ENCODE measurements at regions not wholly inside any gene's neighbourhood (a gene's known extent, or its start where the extent isn't known, plus 50 kb on each side); places are given as distances from the start of the nearest gene placed in this dataset.
"Not testable (repeated sequence)": the region's sequence is repeated elsewhere in the genome, so short reads cannot be mapped to it uniquely, and the experiment has no call there.

DNA sequence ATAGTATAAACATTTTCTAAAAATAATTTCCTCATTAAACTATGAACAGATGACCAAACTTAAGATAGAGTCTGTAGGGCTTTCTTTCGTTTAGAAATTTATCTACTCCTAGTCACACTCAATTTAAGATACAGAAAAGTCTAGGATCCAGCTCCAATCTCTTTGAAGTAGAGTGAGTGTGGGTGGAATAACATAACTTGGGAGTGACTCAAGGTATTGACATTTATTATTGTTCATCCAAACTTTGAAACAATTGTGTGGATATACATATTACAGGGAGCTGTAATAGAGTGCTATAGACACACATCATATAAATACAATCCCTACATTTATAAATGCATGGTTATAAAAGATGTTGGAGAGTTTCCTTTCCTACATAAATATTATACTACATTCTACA, 715.2 kb upstream of the MANEA start:
- 57 to 75% (median 61%) methylated on average over 1 of the region's 1 CpG for WGBS, 5 donors
- intact Hi-C loops (cut with DNase I; ENCODE audit: low total_unique reads), result no loop called here

DNA sequence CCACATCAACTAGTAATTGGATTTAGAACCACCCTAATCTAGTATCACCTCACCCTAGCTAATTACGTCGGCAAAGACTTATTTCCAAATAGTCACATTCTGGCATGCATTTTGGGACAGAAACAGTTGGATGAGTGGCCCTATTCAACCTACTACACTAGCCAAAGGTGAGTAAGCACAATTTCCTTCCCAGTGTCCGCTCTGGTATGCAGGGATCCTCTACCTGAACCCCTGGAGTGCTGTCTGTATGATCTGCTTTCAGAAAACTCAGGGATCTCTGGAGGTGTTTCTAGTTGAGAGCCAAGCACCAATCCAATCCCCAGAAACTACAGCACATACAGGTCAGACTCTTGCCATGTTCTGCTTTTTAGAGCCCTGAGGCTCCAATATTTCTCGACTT, 717.4 kb upstream of the MANEA start:
- Histone ChIP-seq H3K4me3 (no peak overlapping the region), H3K9me3 (no peaks in the 10 kb centered on the region), H3K36me3 (no peaks in the 10 kb centered on the region), H3K4me1 (no peaks in the 10 kb centered on the region), H3K27me3 (replicated peaks in 1 of 7) (no peaks in the 10 kb centered on the region), H3K27ac (no peak overlapping the region)
- intact Hi-C loops (cut with DNase I; ENCODE audit: low total_unique reads), result no loop called here
- 69 to 82% (median 74%) methylated on average over 4 of the region's 4 CpGs for WGBS, 5 donors
- DNase-seq, result no peak
- TF ChIP-seq POLR2A (IDR thresholded peaks at IDR 0.05), result no peak
- TF ChIP-seq, protein P1, sequence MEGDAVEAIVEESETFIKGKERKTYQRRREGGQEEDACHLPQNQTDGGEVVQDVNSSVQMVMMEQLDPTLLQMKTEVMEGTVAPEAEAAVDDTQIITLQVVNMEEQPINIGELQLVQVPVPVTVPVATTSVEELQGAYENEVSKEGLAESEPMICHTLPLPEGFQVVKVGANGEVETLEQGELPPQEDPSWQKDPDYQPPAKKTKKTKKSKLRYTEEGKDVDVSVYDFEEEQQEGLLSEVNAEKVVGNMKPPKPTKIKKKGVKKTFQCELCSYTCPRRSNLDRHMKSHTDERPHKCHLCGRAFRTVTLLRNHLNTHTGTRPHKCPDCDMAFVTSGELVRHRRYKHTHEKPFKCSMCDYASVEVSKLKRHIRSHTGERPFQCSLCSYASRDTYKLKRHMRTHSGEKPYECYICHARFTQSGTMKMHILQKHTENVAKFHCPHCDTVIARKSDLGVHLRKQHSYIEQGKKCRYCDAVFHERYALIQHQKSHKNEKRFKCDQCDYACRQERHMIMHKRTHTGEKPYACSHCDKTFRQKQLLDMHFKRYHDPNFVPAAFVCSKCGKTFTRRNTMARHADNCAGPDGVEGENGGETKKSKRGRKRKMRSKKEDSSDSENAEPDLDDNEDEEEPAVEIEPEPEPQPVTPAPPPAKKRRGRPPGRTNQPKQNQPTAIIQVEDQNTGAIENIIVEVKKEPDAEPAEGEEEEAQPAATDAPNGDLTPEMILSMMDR (IDR thresholded peaks at IDR 0.05 in 8 of 11, conservative IDR thresholded peaks at IDR 0.05 in 3 of 11), result no peak
- no peak for TF ChIP-seq POLR2AphosphoS5 (IDR thresholded peaks at IDR 0.05)

More for the DNA sequence above, 715.2 kb upstream of the MANEA start:
- Histone ChIP-seq H3K9me3 (peaks cover 0 to 5% (median 0%) of the 10 kb centered on the region in 8 donors), H3K36me3 (no peaks in the 10 kb centered on the region), H3K4me3 (no peak overlapping the region), H3K4me1 (no peaks in the 10 kb centered on the region), H3K27ac (no peak overlapping the region), H3K27me3 (replicated peaks in 1 of 7) (no peaks in the 10 kb centered on the region)
- DNase-seq, result no peak
- TF ChIP-seq, protein P1 (IDR thresholded peaks at IDR 0.05 in 8 of 11, conservative IDR thresholded peaks at IDR 0.05 in 3 of 11), result no peak
- TF ChIP-seq POLR2AphosphoS5 (IDR thresholded peaks at IDR 0.05), result no peak
- no peak for TF ChIP-seq POLR2A (IDR thresholded peaks at IDR 0.05)

DNA sequence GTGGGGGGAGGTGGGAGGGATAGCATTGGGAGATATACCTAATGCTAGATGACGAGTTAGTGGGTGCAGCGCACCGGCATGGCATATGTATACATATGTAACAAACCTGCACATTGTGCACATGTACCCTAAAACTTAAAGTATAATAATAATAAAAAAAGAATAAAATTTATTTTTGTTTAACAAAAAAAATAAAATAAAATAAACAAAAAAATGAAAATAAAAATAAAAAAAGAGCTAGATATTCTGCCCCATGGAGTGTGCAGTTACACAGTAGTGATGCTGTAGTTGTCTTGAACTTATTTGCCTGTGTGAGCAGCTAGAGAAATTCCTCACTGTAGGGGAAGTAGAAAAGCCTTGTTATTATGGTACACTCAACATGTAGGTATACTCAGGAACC, 720.3 kb upstream of the MANEA start:
- H3K27me3 ChIP-seq (replicated peaks in 1 of 7); H3K4me1 ChIP-seq; H3K9me3 ChIP-seq; H3K36me3 ChIP-seq; DNase-seq; H3K4me3 ChIP-seq; H3K27ac ChIP-seq; intact Hi-C loops (cut with DNase I; ENCODE audit: low total_unique reads): not testable (repeated sequence)
- WGBS, 5 donors, result 82 to 100% (median 91%) methylated on average over 3 of the region's 3 CpGs

DNA sequence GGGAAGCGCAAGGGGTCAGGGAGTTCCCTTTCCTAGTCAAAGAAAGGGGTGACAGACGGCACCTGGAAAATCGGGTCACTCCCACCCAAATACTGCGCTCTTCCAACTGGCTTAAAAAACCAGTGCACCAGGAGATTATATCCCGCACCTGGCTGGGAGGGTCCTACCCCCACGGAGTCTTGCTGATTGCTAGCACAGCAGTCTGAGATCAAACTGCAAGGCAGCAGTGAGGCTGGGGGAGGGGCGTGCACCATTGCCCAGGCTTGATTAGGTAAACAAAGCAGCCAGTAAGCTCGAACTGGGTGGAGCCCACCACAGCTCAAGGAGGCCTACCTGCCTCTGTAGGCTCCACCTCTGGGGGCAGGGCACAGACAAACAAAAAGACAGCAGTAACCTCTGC, 726.0 kb upstream of the MANEA start:
- H3K4me1 ChIP-seq; H3K36me3 ChIP-seq; H3K4me3 ChIP-seq; DNase-seq; intact Hi-C loops (cut with DNase I; ENCODE audit: low total_unique reads); H3K27ac ChIP-seq; H3K27me3 ChIP-seq (replicated peaks in 1 of 7): not testable (repeated sequence)
- 79 to 89% (median 80%) methylated on average over 7 to 8 of the region's 8 CpGs for WGBS, 5 donors
- peaks cover 0 to 16% (median 4%) of the 10 kb centered on the region in 8 donors for H3K9me3 ChIP-seq

DNA sequence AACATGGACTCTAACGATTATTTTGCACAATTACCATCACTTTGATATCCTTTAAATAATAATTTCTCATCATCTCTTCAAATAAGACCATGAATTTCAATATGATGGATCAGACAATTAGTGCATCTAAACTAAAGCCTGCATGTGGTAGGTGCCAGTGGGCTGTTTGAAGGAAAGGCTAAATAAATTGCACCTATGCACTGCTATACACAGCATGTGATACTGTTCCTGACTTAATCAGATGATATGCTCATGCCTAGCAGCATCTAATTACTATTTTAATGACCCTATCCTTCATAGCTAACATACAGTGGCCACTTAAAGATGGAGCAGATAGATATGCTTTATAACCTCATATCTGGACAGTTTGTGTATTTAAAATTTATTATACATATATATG, 731.6 kb upstream of the MANEA start:
- no peaks in the 10 kb centered on the region for H3K4me1 ChIP-seq
- H3K9me3 ChIP-seq, result peaks cover 0 to 3% (median under 1%) of the 10 kb centered on the region in 8 donors
- no peak overlapping the region for H3K27ac ChIP-seq
- DNase-seq, result no peak
- no peak for TF ChIP-seq POLR2AphosphoS5 (IDR thresholded peaks at IDR 0.05)
- TF ChIP-seq, protein P1 (IDR thresholded peaks at IDR 0.05 in 8 of 11, conservative IDR thresholded peaks at IDR 0.05 in 3 of 11), result no peak
- no peak for TF ChIP-seq POLR2A (IDR thresholded peaks at IDR 0.05)
- WGBS, 5 donors, result 57 to 80% (median 69%) methylated on average over 1 of the region's 1 CpG
- no peaks in the 10 kb centered on the region for H3K36me3 ChIP-seq
- H3K27me3 ChIP-seq (replicated peaks in 1 of 7), result no peaks in the 10 kb centered on the region
- intact Hi-C loops (cut with DNase I; ENCODE audit: low total_unique reads), result no loop called here
- no peak overlapping the region for H3K4me3 ChIP-seq
